ENCODE measurements at regions not wholly inside any gene's neighbourhood (a gene's known extent, or its start where the extent isn't known, plus 50 kb on each side); places are given as distances from the start of the nearest gene placed in this dataset.

- Mint-ChIP-seq H3K4me1 (ENCODE audit: low read depth, unreplicated experiment) (no peaks in the 10 kb centered on the region), H3K9me3 (ENCODE audit: unreplicated experiment) (no peaks in the 10 kb centered on the region), H3K36me3 (ENCODE audit: insufficient read depth, unreplicated experiment) (no peaks in the 10 kb centered on the region), H3K27ac (ENCODE audit: unreplicated experiment) (no peak overlapping the region), H3K27me3 (ENCODE audit: insufficient read depth, unreplicated experiment) (peaks cover 3% of the 10 kb centered on the region), H3K4me3 (ENCODE audit: unreplicated experiment) (no peak overlapping the region)
- POLR2A ChIA-PET: no interaction called here
- Histone ChIP-seq H3K4me1 (no peaks in the 10 kb centered on the region), H3K4me3 (ENCODE audit: low read depth, low read length) (no peak overlapping the region), H3K36me3 (ENCODE audit: control insufficient read depth, insufficient read depth, low read length) (no peaks in the 10 kb centered on the region), H3K9me3 (no peaks in the 10 kb centered on the region), H3K27me3 (replicated peaks; ENCODE audit: control insufficient read depth, insufficient read depth, low read length) (no peaks in the 10 kb centered on the region)
- CTCF ChIA-PET: no interaction called here
- intact Hi-C loops (cut with micrococcal nuclease; ENCODE audit: unreplicated experiment): no loop called here
- DNase-seq: no peak
- no TSS peak for BruUV-seq (replicated peaks)
- no peak for TF ChIP-seq CTCF (IDR thresholded peaks at IDR 0.05; ENCODE audit: insufficient read depth in 1 of 2, low read depth in 1 of 2, low read length in 1 of 2, severe bottlenecking in 1 of 2, unreplicated experiment in 1 of 2)
Measured at GRCh38 chr1:193443886-193444285, 257.5 kb upstream of the B3GALT2 start.

GRCh38 chr1:193438771-193439170 is 252.4 kb upstream of the B3GALT2 start:
- no peak for TF ChIP-seq CTCF (IDR thresholded peaks at IDR 0.05; ENCODE audit: insufficient read depth in 1 of 2, low read depth in 1 of 2, low read length in 1 of 2, severe bottlenecking in 1 of 2, unreplicated experiment in 1 of 2)
- Histone ChIP-seq H3K27me3 (replicated peaks; ENCODE audit: control insufficient read depth, insufficient read depth, low read length) (no peaks in the 10 kb centered on the region), H3K36me3 (ENCODE audit: control insufficient read depth, insufficient read depth, low read length) (no peaks in the 10 kb centered on the region), H3K4me1 (no peaks in the 10 kb centered on the region), H3K4me3 (ENCODE audit: low read depth, low read length) (no peak overlapping the region), H3K9me3 (no peaks in the 10 kb centered on the region)
- no peak overlapping the region for H3K27ac Mint-ChIP-seq (ENCODE audit: unreplicated experiment)
- H3K36me3 Mint-ChIP-seq (ENCODE audit: insufficient read depth, unreplicated experiment): no peaks in the 10 kb centered on the region
- no peaks in the 10 kb centered on the region for H3K27me3 Mint-ChIP-seq (ENCODE audit: insufficient read depth, unreplicated experiment)
- H3K4me1 Mint-ChIP-seq (ENCODE audit: low read depth, unreplicated experiment): no peaks in the 10 kb centered on the region
- intact Hi-C loops (cut with micrococcal nuclease; ENCODE audit: unreplicated experiment): no loop called here
- no peak for DNase-seq
- POLR2A ChIA-PET: no interaction called here
- CTCF ChIA-PET: no interaction called here
- no peak overlapping the region for H3K4me3 Mint-ChIP-seq (ENCODE audit: unreplicated experiment)
- peaks cover 4% of the 10 kb centered on the region for H3K9me3 Mint-ChIP-seq (ENCODE audit: unreplicated experiment)
- BruUV-seq (replicated peaks): no TSS peak

- Mint-ChIP-seq H3K27me3 (ENCODE audit: insufficient read depth, unreplicated experiment) (no peaks in the 10 kb centered on the region), H3K36me3 (ENCODE audit: insufficient read depth, unreplicated experiment) (no peaks in the 10 kb centered on the region), H3K4me3 (ENCODE audit: unreplicated experiment) (no peak overlapping the region), H3K4me1 (ENCODE audit: low read depth, unreplicated experiment) (no peaks in the 10 kb centered on the region), H3K27ac (ENCODE audit: unreplicated experiment) (no peak overlapping the region), H3K9me3 (ENCODE audit: unreplicated experiment) (peaks cover 8% of the 10 kb centered on the region)
- Histone ChIP-seq H3K9me3 (no peaks in the 10 kb centered on the region), H3K4me3 (ENCODE audit: low read depth, low read length) (no peak overlapping the region), H3K4me1 (no peaks in the 10 kb centered on the region), H3K36me3 (ENCODE audit: control insufficient read depth, insufficient read depth, low read length) (no peaks in the 10 kb centered on the region), H3K27me3 (replicated peaks; ENCODE audit: control insufficient read depth, insufficient read depth, low read length) (no peaks in the 10 kb centered on the region)
- BruUV-seq (replicated peaks): no TSS peak
- DNase-seq: no peak
- POLR2A ChIA-PET: no interaction called here
- intact Hi-C loops (cut with micrococcal nuclease; ENCODE audit: unreplicated experiment): no loop called here
- no peak for TF ChIP-seq CTCF (IDR thresholded peaks at IDR 0.05; ENCODE audit: insufficient read depth in 1 of 2, low read depth in 1 of 2, low read length in 1 of 2, severe bottlenecking in 1 of 2, unreplicated experiment in 1 of 2)
- CTCF ChIA-PET: no interaction called here
Measured at GRCh38 chr1:193438312-193438711, 251.9 kb upstream of the B3GALT2 start.
